A549 (cell line): ENCODE measurements at regions not wholly inside any gene's neighbourhood (a gene's known extent, or its start where the extent isn't known, plus 50 kb on each side); places are given as distances from the start of the nearest gene placed in this dataset.

Experiments used
- CTCF ChIP-seq: fragments of >200 bp; sonication (Bioruptor Twin); formaldehyde crosslinking; IDR thresholded peaks from 3 replicates; pipeline ENCODE4 v1.5.1; 2016
- RCOR1 ChIP-seq: fragments of 150-350 bp; IDR thresholded peaks from 2 replicates; pipeline ENCODE4 v1.6.1; 2014; ENCODE audit warnings: antibody characterized with exemption, low read length, low read depth

GRCh38 chr1:101105877-101106276 lies 80.3 kb upstream of the DPH5 start:
- TF ChIP-seq RCOR1, result no peak
- no peak for TF ChIP-seq CTCF
